ENCODE measurements at regions not wholly inside any gene's neighbourhood (a gene's known extent, or its start where the extent isn't known, plus 50 kb on each side); places are given as distances from the start of the nearest gene placed in this dataset.

- H3K4me1 ChIP-seq (ENCODE audit: control insufficient read depth in 2 of 2, insufficient read depth in 1 of 2, low read depth in 1 of 2, low read length in 2 of 2): no peaks in the 10 kb centered on the region
- no peaks in the 10 kb centered on the region for H3K36me3 ChIP-seq (replicated peaks in 1 of 2; ENCODE audit: control insufficient read depth in 2 of 2, insufficient read depth in 2 of 2, low read length in 2 of 2)
- WGBS, 2 donors (ENCODE audit: extremely low coverage in 2 of 2, insufficient read length in 2 of 2, insufficient replicate concordance in 1 of 2): no CpG with 5 or more reads among the region's 4 CpGs
- H2AK5ac ChIP-seq (ENCODE audit: low read depth, low read length): no peak overlapping the region
- no peak for DNase-seq (ENCODE audit: low spot score)
- peaks cover 3 to 10% of the 10 kb centered on the region in 2 donors for H3K9me3 ChIP-seq (replicated peaks in 1 of 2; ENCODE audit: control insufficient read depth in 2 of 2, insufficient read depth in 1 of 2, low read depth in 1 of 2, low read length in 2 of 2)
- H3K79me1 ChIP-seq (ENCODE audit: low read depth, low read length): no peaks in the 10 kb centered on the region
- no peak overlapping the region for H2BK12ac ChIP-seq (ENCODE audit: low read length)
- no peak overlapping the region for H3K4me2 ChIP-seq (ENCODE audit: insufficient read depth, low read length, poor library complexity, severe bottlenecking)
- H3K14ac ChIP-seq (ENCODE audit: low read length): no peak overlapping the region
- H4K8ac ChIP-seq (ENCODE audit: low read depth, low read length): no peak overlapping the region
- H3K4me3 ChIP-seq (ENCODE audit: low read length in 2 of 2): no peak overlapping the region
- H3K23ac ChIP-seq (ENCODE audit: low read depth, low read length, poor library complexity): no peak overlapping the region
- H2AFZ ChIP-seq (ENCODE audit: low read length): no peak overlapping the region
- no peak overlapping the region for H3K9ac ChIP-seq (ENCODE audit: low read depth, low read length, poor library complexity)
- H2BK15ac ChIP-seq (ENCODE audit: low read length): no peak overlapping the region
- no peak overlapping the region for H3K27ac ChIP-seq (replicated peaks; ENCODE audit: low read length)
- H3K18ac ChIP-seq (ENCODE audit: low read length): no peak overlapping the region
- H2BK120ac ChIP-seq (ENCODE audit: low read depth, low read length): no peak overlapping the region
- H3K4ac ChIP-seq (ENCODE audit: low read length): no peak overlapping the region
- no peaks in the 10 kb centered on the region for H3K27me3 ChIP-seq (ENCODE audit: control insufficient read depth in 3 of 3, insufficient read depth in 3 of 3, low read depth in 1 of 3, low read length in 3 of 3)
- no peak overlapping the region for H2BK5ac ChIP-seq (ENCODE audit: low read length)
- no peak overlapping the region for H4K91ac ChIP-seq (ENCODE audit: low read depth, low read length, poor library complexity)
Measured at GRCh38 chr17:68778726-68779125, 176.5 kb downstream of the ABCA8 start.

DNA sequence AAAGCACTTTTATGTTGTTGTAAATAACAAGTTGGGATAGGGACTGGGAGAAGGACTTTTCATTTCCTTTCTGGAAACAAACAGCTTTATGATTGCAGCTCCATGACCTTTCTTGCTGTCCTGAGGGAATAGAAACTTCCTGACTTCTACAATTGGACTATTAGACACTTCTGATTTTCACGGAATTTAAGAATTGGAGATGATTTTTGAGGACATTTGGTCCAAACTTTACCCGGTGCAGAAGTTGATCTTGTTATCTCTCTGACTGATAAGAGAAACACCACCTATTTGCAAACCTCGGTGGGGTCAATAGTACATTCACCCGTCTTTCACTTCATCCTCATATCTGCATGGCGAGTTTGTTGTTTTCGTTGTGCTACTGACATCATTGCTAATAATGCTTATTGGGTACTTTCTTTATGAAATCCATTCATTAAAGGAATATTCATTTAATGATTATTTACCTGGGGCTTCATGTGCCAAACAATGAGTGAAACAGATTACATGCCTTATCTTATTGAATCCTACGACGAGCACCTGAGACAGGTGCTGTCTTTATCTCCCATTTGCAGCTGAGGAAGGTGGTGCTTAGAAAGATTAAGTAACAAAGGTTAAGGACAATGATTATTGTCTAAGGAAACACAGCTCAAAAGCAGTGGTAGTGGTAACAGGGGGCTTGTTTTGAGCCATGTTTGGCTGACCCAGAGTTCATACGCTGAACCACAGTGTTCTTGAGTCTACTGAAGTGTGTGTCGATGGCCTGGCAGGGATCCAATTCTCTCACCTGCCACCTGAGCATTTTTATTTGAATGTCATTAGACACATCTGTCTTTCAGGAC is 176.9 kb upstream of the FAM20A start:
- Histone ChIP-seq H4K91ac (ENCODE audit: low read depth, low read length, poor library complexity) (no peak overlapping the region), H3K4me3 (ENCODE audit: low read length in 2 of 2) (no peak overlapping the region), H2AK5ac (ENCODE audit: low read depth, low read length) (no peak overlapping the region), H3K18ac (ENCODE audit: low read length) (no peak overlapping the region), H2AFZ (ENCODE audit: low read length) (peak overlapping the region; percentile 76), H3K4ac (ENCODE audit: low read length) (no peak overlapping the region), H3K79me1 (ENCODE audit: low read depth, low read length) (no peaks in the 10 kb centered on the region), H4K8ac (ENCODE audit: low read depth, low read length) (no peak overlapping the region), H3K14ac (ENCODE audit: low read length) (no peak overlapping the region), H3K4me2 (ENCODE audit: insufficient read depth, low read length, poor library complexity, severe bottlenecking) (no peak overlapping the region), H2BK5ac (ENCODE audit: low read length) (no peak overlapping the region), H3K9me3 (replicated peaks in 1 of 2; ENCODE audit: control insufficient read depth in 2 of 2, insufficient read depth in 1 of 2, low read depth in 1 of 2, low read length in 2 of 2) (peaks cover 3 to 10% of the 10 kb centered on the region in 2 donors), H2BK12ac (ENCODE audit: low read length) (no peak overlapping the region), H3K4me1 (ENCODE audit: control insufficient read depth in 2 of 2, insufficient read depth in 1 of 2, low read depth in 1 of 2, low read length in 2 of 2) (no peaks in the 10 kb centered on the region), H3K9ac (ENCODE audit: low read depth, low read length, poor library complexity) (no peak overlapping the region), H3K27ac (replicated peaks; ENCODE audit: low read length) (no peak overlapping the region), H3K27me3 (ENCODE audit: control insufficient read depth in 3 of 3, insufficient read depth in 3 of 3, low read depth in 1 of 3, low read length in 3 of 3) (no peaks in the 10 kb centered on the region), H2BK15ac (ENCODE audit: low read length) (no peak overlapping the region), H2BK120ac (ENCODE audit: low read depth, low read length) (no peak overlapping the region), H3K36me3 (replicated peaks in 1 of 2; ENCODE audit: control insufficient read depth in 2 of 2, insufficient read depth in 2 of 2, low read length in 2 of 2) (no peaks in the 10 kb centered on the region), H3K23ac (ENCODE audit: low read depth, low read length, poor library complexity) (no peak overlapping the region)
- DNase-seq (ENCODE audit: low spot score): no peak
- WGBS, 2 donors (ENCODE audit: extremely low coverage in 2 of 2, insufficient read length in 2 of 2, insufficient replicate concordance in 1 of 2): no CpG with 5 or more reads among the region's 10 CpGs

DNA sequence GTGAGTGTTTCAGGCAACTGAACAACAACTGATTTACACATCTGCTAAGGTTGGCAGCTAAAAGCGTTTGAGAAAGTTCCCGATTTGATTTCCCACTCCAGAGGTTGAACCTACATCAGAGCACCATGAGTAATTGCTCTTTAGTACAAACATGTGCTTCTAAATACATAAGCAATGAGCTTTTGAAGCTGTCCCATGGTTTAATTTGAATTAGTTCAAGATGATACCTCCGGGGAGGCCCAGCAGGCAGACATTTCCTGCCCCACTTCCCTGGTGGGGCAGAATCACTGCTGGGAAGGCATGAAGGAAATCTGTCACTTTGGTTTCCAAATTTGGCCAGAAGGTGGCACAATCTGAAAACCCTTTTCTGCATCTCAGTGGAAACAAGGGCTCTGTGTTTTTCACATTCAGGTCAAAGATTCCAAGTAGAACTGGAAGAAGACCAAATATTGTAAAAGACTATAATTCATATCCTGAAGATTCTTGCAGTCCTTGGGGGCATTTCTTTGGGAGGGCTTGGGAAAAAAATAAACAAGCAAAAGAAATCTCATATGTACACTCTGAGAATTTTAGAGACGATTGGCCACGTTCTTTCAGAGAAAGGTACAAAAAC is 176.2 kb upstream of the FAM20A start:
- Histone ChIP-seq H3K27me3 (ENCODE audit: control insufficient read depth in 3 of 3, insufficient read depth in 3 of 3, low read depth in 1 of 3, low read length in 3 of 3) (no peaks in the 10 kb centered on the region), H2BK12ac (ENCODE audit: low read length) (no peak overlapping the region), H2AK5ac (ENCODE audit: low read depth, low read length) (no peak overlapping the region), H3K23ac (ENCODE audit: low read depth, low read length, poor library complexity) (no peak overlapping the region), H3K9me3 (replicated peaks in 1 of 2; ENCODE audit: control insufficient read depth in 2 of 2, insufficient read depth in 1 of 2, low read depth in 1 of 2, low read length in 2 of 2) (peaks cover 0 to 4% of the 10 kb centered on the region in 2 donors), H2BK120ac (ENCODE audit: low read depth, low read length) (no peak overlapping the region), H3K36me3 (replicated peaks in 1 of 2; ENCODE audit: control insufficient read depth in 2 of 2, insufficient read depth in 2 of 2, low read length in 2 of 2) (no peaks in the 10 kb centered on the region), H3K4me1 (ENCODE audit: control insufficient read depth in 2 of 2, insufficient read depth in 1 of 2, low read depth in 1 of 2, low read length in 2 of 2) (no peaks in the 10 kb centered on the region), H3K4me3 (ENCODE audit: low read length in 2 of 2) (no peak overlapping the region), H4K91ac (ENCODE audit: low read depth, low read length, poor library complexity) (no peak overlapping the region), H4K8ac (ENCODE audit: low read depth, low read length) (no peak overlapping the region), H3K4ac (ENCODE audit: low read length) (no peak overlapping the region), H3K79me1 (ENCODE audit: low read depth, low read length) (no peaks in the 10 kb centered on the region), H3K9ac (ENCODE audit: low read depth, low read length, poor library complexity) (no peak overlapping the region), H2BK5ac (ENCODE audit: low read length) (no peak overlapping the region), H3K4me2 (ENCODE audit: insufficient read depth, low read length, poor library complexity, severe bottlenecking) (no peak overlapping the region), H2AFZ (ENCODE audit: low read length) (peak overlapping the region; percentile 76), H3K14ac (ENCODE audit: low read length) (no peak overlapping the region), H3K18ac (ENCODE audit: low read length) (no peak overlapping the region), H2BK15ac (ENCODE audit: low read length) (no peak overlapping the region), H3K27ac (replicated peaks; ENCODE audit: low read length) (no peak overlapping the region)
- peak; percentile 51 for DNase-seq (ENCODE audit: low spot score)
- WGBS, 2 donors (ENCODE audit: extremely low coverage in 2 of 2, insufficient read length in 2 of 2, insufficient replicate concordance in 1 of 2): no CpG with 5 or more reads among the region's 5 CpGs

DNA sequence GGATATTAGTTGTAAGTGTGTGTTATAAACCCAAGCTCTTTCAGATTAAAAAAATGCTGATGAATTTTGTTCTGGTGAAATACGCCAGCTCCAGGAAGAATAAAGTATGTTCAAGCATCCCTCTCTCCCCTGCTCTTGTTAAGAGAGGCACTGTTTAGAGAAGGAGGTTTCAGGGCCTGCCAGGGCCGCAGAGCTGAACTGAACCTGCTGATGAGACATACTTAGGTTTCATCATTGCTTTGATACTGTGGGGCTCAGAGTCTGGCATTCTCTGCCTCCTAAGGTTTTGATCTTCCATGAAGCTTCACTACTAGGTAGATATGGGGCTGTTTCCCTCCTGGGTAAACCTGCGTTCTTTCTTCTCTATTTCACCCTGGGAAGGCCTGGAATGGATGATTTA is 175.3 kb upstream of the FAM20A start:
- Histone ChIP-seq H4K8ac (ENCODE audit: low read depth, low read length) (no peak overlapping the region), H2BK120ac (ENCODE audit: low read depth, low read length) (no peak overlapping the region), H3K27ac (replicated peaks; ENCODE audit: low read length) (no peak overlapping the region), H4K91ac (ENCODE audit: low read depth, low read length, poor library complexity) (no peak overlapping the region), H3K27me3 (ENCODE audit: control insufficient read depth in 3 of 3, insufficient read depth in 3 of 3, low read depth in 1 of 3, low read length in 3 of 3) (no peaks in the 10 kb centered on the region), H3K79me1 (ENCODE audit: low read depth, low read length) (no peaks in the 10 kb centered on the region), H2AFZ (ENCODE audit: low read length) (no peak overlapping the region), H3K23ac (ENCODE audit: low read depth, low read length, poor library complexity) (no peak overlapping the region), H3K9me3 (replicated peaks in 1 of 2; ENCODE audit: control insufficient read depth in 2 of 2, insufficient read depth in 1 of 2, low read depth in 1 of 2, low read length in 2 of 2) (no peaks in the 10 kb centered on the region), H3K4me1 (ENCODE audit: control insufficient read depth in 2 of 2, insufficient read depth in 1 of 2, low read depth in 1 of 2, low read length in 2 of 2) (no peaks in the 10 kb centered on the region), H2AK5ac (ENCODE audit: low read depth, low read length) (no peak overlapping the region), H3K4me2 (ENCODE audit: insufficient read depth, low read length, poor library complexity, severe bottlenecking) (no peak overlapping the region), H3K14ac (ENCODE audit: low read length) (no peak overlapping the region), H2BK15ac (ENCODE audit: low read length) (no peak overlapping the region), H3K9ac (ENCODE audit: low read depth, low read length, poor library complexity) (no peak overlapping the region), H3K4me3 (ENCODE audit: low read length in 2 of 2) (no peak overlapping the region), H3K36me3 (replicated peaks in 1 of 2; ENCODE audit: control insufficient read depth in 2 of 2, insufficient read depth in 2 of 2, low read length in 2 of 2) (no peaks in the 10 kb centered on the region), H3K4ac (ENCODE audit: low read length) (no peak overlapping the region), H3K18ac (ENCODE audit: low read length) (no peak overlapping the region), H2BK5ac (ENCODE audit: low read length) (no peak overlapping the region), H2BK12ac (ENCODE audit: low read length) (no peak overlapping the region)
- WGBS, 2 donors (ENCODE audit: extremely low coverage in 2 of 2, insufficient read length in 2 of 2, insufficient replicate concordance in 1 of 2): no CpG with 5 or more reads among the region's 3 CpGs
- no peak for DNase-seq (ENCODE audit: low spot score)
